Osteocyte (in vitro differentiated cells): ENCODE measurements at regions not wholly inside any gene's neighbourhood (a gene's known extent, or its start where the extent isn't known, plus 50 kb on each side); places are given as distances from the start of the nearest gene placed in this dataset.

Experiments used
- DNase-seq: peaks from one replicate; pipeline ENCODE4 v3.0.0; 2021; ENCODE audit warnings: mixed read lengths; ENCODE audit not compliant: unreplicated experiment; ENCODE audit errors: extremely low spot score
- H3K27ac Mint-ChIP-seq: one replicate; pipeline ENCODE4 v1.8.0; 2021; ENCODE audit warnings: mild to moderate bottlenecking, mixed read lengths; ENCODE audit not compliant: unreplicated experiment
- H3K27me3 Mint-ChIP-seq: one replicate; pipeline ENCODE4 v1.8.0; 2021; ENCODE audit warnings: mixed read lengths; ENCODE audit not compliant: unreplicated experiment
- H3K36me3 Mint-ChIP-seq: one replicate; pipeline ENCODE4 v1.8.0; 2021; ENCODE audit warnings: mixed read lengths; ENCODE audit not compliant: unreplicated experiment
- H3K4me1 Mint-ChIP-seq: one replicate; pipeline ENCODE4 v1.8.0; 2021; ENCODE audit warnings: mixed read lengths; ENCODE audit not compliant: unreplicated experiment
- H3K4me3 Mint-ChIP-seq: one replicate; pipeline ENCODE4 v1.8.0; 2021; ENCODE audit warnings: mild to moderate bottlenecking, moderate library complexity, mixed read lengths; ENCODE audit not compliant: unreplicated experiment
- H3K9me3 Mint-ChIP-seq: one replicate; pipeline ENCODE4 v1.8.0; 2021; ENCODE audit warnings: mixed read lengths; ENCODE audit not compliant: unreplicated experiment
- TF ChIP-seq, protein P1 (sequence below): fragments of 200-600 bp; sonication (generic); IDR thresholded peaks from 2 replicates; pipeline ENCODE4 v1.5.0; 2021; ENCODE audit warnings: antibody characterized with exemption, mild to moderate bottlenecking, moderate library complexity

GRCh38 chr9:88242879-88243278, 104.6 kb upstream of the SPATA31C2 start:
- Mint-ChIP-seq H3K4me1 (no peaks in the 10 kb centered on the region), H3K9me3 (no peaks in the 10 kb centered on the region), H3K36me3 (no peaks in the 10 kb centered on the region), H3K27me3 (peaks cover 15% of the 10 kb centered on the region), H3K27ac (no peak overlapping the region), H3K4me3 (no peak overlapping the region)
- TF ChIP-seq, protein P1, sequence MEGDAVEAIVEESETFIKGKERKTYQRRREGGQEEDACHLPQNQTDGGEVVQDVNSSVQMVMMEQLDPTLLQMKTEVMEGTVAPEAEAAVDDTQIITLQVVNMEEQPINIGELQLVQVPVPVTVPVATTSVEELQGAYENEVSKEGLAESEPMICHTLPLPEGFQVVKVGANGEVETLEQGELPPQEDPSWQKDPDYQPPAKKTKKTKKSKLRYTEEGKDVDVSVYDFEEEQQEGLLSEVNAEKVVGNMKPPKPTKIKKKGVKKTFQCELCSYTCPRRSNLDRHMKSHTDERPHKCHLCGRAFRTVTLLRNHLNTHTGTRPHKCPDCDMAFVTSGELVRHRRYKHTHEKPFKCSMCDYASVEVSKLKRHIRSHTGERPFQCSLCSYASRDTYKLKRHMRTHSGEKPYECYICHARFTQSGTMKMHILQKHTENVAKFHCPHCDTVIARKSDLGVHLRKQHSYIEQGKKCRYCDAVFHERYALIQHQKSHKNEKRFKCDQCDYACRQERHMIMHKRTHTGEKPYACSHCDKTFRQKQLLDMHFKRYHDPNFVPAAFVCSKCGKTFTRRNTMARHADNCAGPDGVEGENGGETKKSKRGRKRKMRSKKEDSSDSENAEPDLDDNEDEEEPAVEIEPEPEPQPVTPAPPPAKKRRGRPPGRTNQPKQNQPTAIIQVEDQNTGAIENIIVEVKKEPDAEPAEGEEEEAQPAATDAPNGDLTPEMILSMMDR = no peak
- DNase-seq = no peak

- H3K36me3 Mint-ChIP-seq = no peaks in the 10 kb centered on the region
- H3K27me3 Mint-ChIP-seq = peaks cover 3% of the 10 kb centered on the region
- H3K4me1 Mint-ChIP-seq = no peaks in the 10 kb centered on the region
- TF ChIP-seq, protein P1 = no peak
- no peaks in the 10 kb centered on the region for H3K9me3 Mint-ChIP-seq
- H3K4me3 Mint-ChIP-seq = no peak overlapping the region
- DNase-seq = no peak
- no peak overlapping the region for H3K27ac Mint-ChIP-seq
Observed at GRCh38 chr9:88237991-88238571, 99.8 kb upstream of the SPATA31C2 start.

GRCh38 chr9:88237479-88237961, 99.2 kb upstream of the SPATA31C2 start:
- Mint-ChIP-seq H3K27ac (no peak overlapping the region), H3K36me3 (no peaks in the 10 kb centered on the region), H3K27me3 (peaks cover 3% of the 10 kb centered on the region), H3K9me3 (no peaks in the 10 kb centered on the region), H3K4me3 (no peak overlapping the region), H3K4me1 (no peaks in the 10 kb centered on the region)
- TF ChIP-seq, protein P1 = no peak
- DNase-seq = no peak

GRCh38 chr9:88236511-88237478, 98.5 kb upstream of the SPATA31C2 start:
- Mint-ChIP-seq H3K9me3 (no peaks in the 10 kb centered on the region), H3K4me1 (no peaks in the 10 kb centered on the region), H3K4me3 (no peak overlapping the region), H3K27ac (no peak overlapping the region), H3K36me3 (no peaks in the 10 kb centered on the region), H3K27me3 (peaks cover 3% of the 10 kb centered on the region)
- TF ChIP-seq, protein P1 = no peak
- no peak for DNase-seq

DNA sequence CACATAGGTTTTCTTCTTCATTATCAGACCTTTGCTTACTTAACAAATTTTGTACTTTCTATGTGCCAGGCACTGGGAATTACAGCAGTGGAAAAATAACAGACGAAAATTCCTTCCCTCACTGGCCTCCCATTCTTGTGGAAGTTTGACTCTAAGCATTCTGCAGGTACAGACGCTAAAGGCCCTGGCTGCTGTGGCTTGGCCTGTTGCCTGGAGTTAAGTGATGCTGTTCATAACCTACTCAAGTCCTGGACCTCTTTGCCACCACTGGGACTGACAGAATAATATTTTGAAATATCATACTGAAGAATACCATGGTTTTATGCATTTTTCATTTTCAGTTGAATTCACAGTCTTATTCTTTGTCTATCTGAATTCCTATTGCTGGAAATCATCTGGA, 97.3 kb upstream of the SPATA31C2 start:
- H3K9me3 Mint-ChIP-seq = peaks cover 5% of the 10 kb centered on the region
- no peaks in the 10 kb centered on the region for H3K4me1 Mint-ChIP-seq
- TF ChIP-seq, protein P1 = no peak
- H3K36me3 Mint-ChIP-seq = no peaks in the 10 kb centered on the region
- H3K4me3 Mint-ChIP-seq = no peak overlapping the region
- no peaks in the 10 kb centered on the region for H3K27me3 Mint-ChIP-seq
- DNase-seq = peak; percentile 49
- H3K27ac Mint-ChIP-seq = no peak overlapping the region
